SK-N-SH (cell line): ENCODE measurements at regions not wholly inside any gene's neighbourhood (a gene's known extent, or its start where the extent isn't known, plus 50 kb on each side); places are given as distances from the start of the nearest gene placed in this dataset.
"Not testable (repeated sequence)": the region's sequence is repeated elsewhere in the genome, so short reads cannot be mapped to it uniquely, and the experiment has no call there.

ENCODE experiments used
- CTCF ChIA-PET: fragments of 300-600, 350-600 bp; formaldehyde crosslinking; extraction: SDS; loops from one replicate; lab custom pipeline; 2021; lab: Yijun Ruan, JAX
- POLR2A ChIA-PET: fragments of 350-600 bp; sonication (Branson Sonifier 250); formaldehyde crosslinking; extraction: SDS; loops from one replicate; lab custom pipeline; 2020; ENCODE audit warnings: antibody characterized with exemption, inconsistent platforms; lab: Yijun Ruan, JAX
- DNase-seq: peaks from one replicate; pipeline ENCODE4 v3.0.0; 2012
- H2AFZ ChIP-seq: fragments of 200-600 bp; sonication (generic); 2 replicates; pipeline ENCODE4 v1.8.1; 2016; ENCODE audit warnings: antibody characterized with exemption, mild to moderate bottlenecking, low read depth
- H3F3A ChIP-seq: fragments of 200-600 bp; sonication (generic); replicated peaks from 2 replicates; pipeline ENCODE3; 2016; ENCODE audit warnings: antibody characterized with exemption, mild to moderate bottlenecking; ENCODE audit not compliant: insufficient read depth
- H3K27ac ChIP-seq, 2 experiments: fragments of 200-500 bp in 1 of 2; fragments of 200-600 bp in 1 of 2; sonication (Bioruptor generic) in 1 of 2; sonication (generic), shearing (Covaris generic) in 1 of 2; 2 replicates each; pipeline versions ENCODE4 v1.5.1 to v1.6.1; 2014 to 2016; ENCODE audit warnings: low read depth in 2 of 2, inconsistent platforms in 1 of 2, low read length in 1 of 2, mild to moderate bottlenecking in 1 of 2, mixed read lengths in 1 of 2
- H3K27me3 ChIP-seq: fragments of 200-600 bp; sonication (generic), shearing (Covaris generic); 2 replicates; pipeline ENCODE4 v1.6.1; 2016; ENCODE audit warnings: mixed run types; ENCODE audit not compliant: insufficient read depth
- H3K36me3 ChIP-seq, 2 experiments: fragments of 200-500 bp in 1 of 2; fragments of 200-600 bp in 1 of 2; sonication (Bioruptor generic) in 1 of 2; sonication (generic) in 1 of 2; replicated peaks in 1 of 2; 2 replicates each; pipeline versions ENCODE3 to v1.5.1; 2014 to 2016; ENCODE audit warnings: low read length in 1 of 2, mild to moderate bottlenecking in 1 of 2; ENCODE audit not compliant: insufficient read depth in 2 of 2, control insufficient read depth in 1 of 2
- H3K4me1 ChIP-seq, 2 experiments: fragments of 200-500 bp in 1 of 2; fragments of 200-600 bp in 1 of 2; sonication (Bioruptor generic) in 1 of 2; sonication (generic), shearing (Covaris generic) in 1 of 2; 2 replicates each; pipeline versions ENCODE4 v1.5.1 to v1.6.1; 2014 to 2016; ENCODE audit warnings: low read depth in 1 of 2, low read length in 1 of 2, mixed run types in 1 of 2; ENCODE audit not compliant: insufficient read depth in 2 of 2, control insufficient read depth in 1 of 2
- H3K4me2 ChIP-seq: fragments of 200-600 bp; sonication (generic), shearing (Covaris generic); 2 replicates; pipeline ENCODE4 v1.6.1; 2017; ENCODE audit warnings: mixed run types
- H3K4me3 ChIP-seq, 2 experiments: fragments of 200-500 bp in 1 of 2; fragments of 200-600 bp in 1 of 2; sonication (Bioruptor generic) in 1 of 2; sonication (generic), shearing (Covaris generic) in 1 of 2; 2 replicates each; pipeline versions ENCODE4 v1.5.1 to v1.8.1; 2014 to 2016; ENCODE audit warnings: low read depth in 2 of 2, inconsistent platforms in 1 of 2, low read length in 1 of 2, mild to moderate bottlenecking in 1 of 2, mixed read lengths in 1 of 2, moderate library complexity in 1 of 2
- H3K79me2 ChIP-seq: fragments of 200-600 bp; sonication (generic); 2 replicates; pipeline ENCODE4 v1.8.1; 2017; ENCODE audit warnings: mild to moderate bottlenecking; ENCODE audit not compliant: insufficient read depth
- H3K9ac ChIP-seq: fragments of 200-600 bp; sonication (generic); 2 replicates; pipeline ENCODE4 v1.6.1; 2017; ENCODE audit warnings: mixed run types
- H3K9me2 ChIP-seq: fragments of 200-600 bp; sonication (generic); 2 replicates; pipeline ENCODE4 v1.6.1; 2017; ENCODE audit warnings: mixed run types
- H3K9me3 ChIP-seq: fragments of 200-600 bp; sonication (generic); 2 replicates; pipeline ENCODE4 v1.6.1; 2017; ENCODE audit warnings: mixed run types, mild to moderate bottlenecking, moderate library complexity
- H4K20me1 ChIP-seq: fragments of 200-600 bp; sonication (generic); 2 replicates; pipeline ENCODE4 v1.6.1; 2017; ENCODE audit warnings: mild to moderate bottlenecking, mixed run types; ENCODE audit not compliant: insufficient read depth
- CHD2 ChIP-seq: fragments of 150-350 bp; IDR thresholded peaks from 2 replicates; pipeline ENCODE4 v1.6.1; 2018; ENCODE audit warnings: low read length; ENCODE audit not compliant: partially characterized antibody
- ELF1 ChIP-seq: IDR thresholded peaks from 2 replicates; pipeline ENCODE4 v1.4.0; 2012
- GATA2 ChIP-seq: sonication (generic); formaldehyde crosslinking; IDR thresholded peaks from 2 replicates; pipeline ENCODE4 v1.5.0; 2020; ENCODE audit warnings: mild to moderate bottlenecking, missing genetic modification reagents
- MXI1 ChIP-seq: IDR thresholded peaks from 2 replicates; pipeline ENCODE4 v1.6.1; 2012; ENCODE audit warnings: mild to moderate bottlenecking, low read depth, low read length, improper control_type of control experiment
- NFIC ChIP-seq: IDR thresholded peaks from 2 replicates; pipeline ENCODE4 v1.4.0; 2012; ENCODE audit warnings: borderline replicate concordance
- NRF1 ChIP-seq: IDR thresholded peaks from 2 replicates; pipeline ENCODE4 v1.6.1; 2012; ENCODE audit warnings: low read depth, mild to moderate bottlenecking, low read length
- PBX3 ChIP-seq: IDR thresholded peaks from 2 replicates; pipeline ENCODE4; 2012
- RAD21 ChIP-seq: IDR thresholded peaks from 2 replicates; pipeline ENCODE4 v1.6.1; 2012; ENCODE audit warnings: mild to moderate bottlenecking, low read length
- RFX5 ChIP-seq: IDR thresholded peaks from 2 replicates; pipeline ENCODE4 v1.6.1; 2012; ENCODE audit warnings: mild to moderate bottlenecking, improper control_type of control experiment, low read length
- SMC3 ChIP-seq: IDR thresholded peaks from 2 replicates; pipeline ENCODE4 v1.6.1; 2012; ENCODE audit warnings: low read depth, low read length, improper control_type of control experiment
- TEAD4 ChIP-seq: IDR thresholded peaks from 2 replicates; pipeline ENCODE4 v1.4.0; 2012; ENCODE audit warnings: mild to moderate bottlenecking, borderline replicate concordance; ENCODE audit not compliant: insufficient read depth
- YY1 ChIP-seq: IDR thresholded peaks from 2 replicates; pipeline ENCODE4 v1.4.0; 2012; ENCODE audit warnings: low read depth, mild to moderate bottlenecking
- WGBS: methylation state at CpG from one replicate; pipeline ENCODE4 v1.1.6; 2017; ENCODE audit warnings: low lambda C conversion rate; 5-methylcytosine and 5-hydroxymethylcytosine counted together
- TF ChIP-seq, protein P1 (sequence below): fragments of 150-350 bp; IDR thresholded peaks from 2 replicates; pipeline ENCODE4 v1.6.1; 2017; ENCODE audit warnings: antibody characterized with exemption, low read length, low read depth, borderline replicate concordance
- TF ChIP-seq, protein P2 (sequence below): fragments of 150-350 bp; IDR thresholded peaks from 2 replicates; pipeline ENCODE4 v1.6.1; 2016; ENCODE audit warnings: mild to moderate bottlenecking, low read depth, low read length

DNA sequence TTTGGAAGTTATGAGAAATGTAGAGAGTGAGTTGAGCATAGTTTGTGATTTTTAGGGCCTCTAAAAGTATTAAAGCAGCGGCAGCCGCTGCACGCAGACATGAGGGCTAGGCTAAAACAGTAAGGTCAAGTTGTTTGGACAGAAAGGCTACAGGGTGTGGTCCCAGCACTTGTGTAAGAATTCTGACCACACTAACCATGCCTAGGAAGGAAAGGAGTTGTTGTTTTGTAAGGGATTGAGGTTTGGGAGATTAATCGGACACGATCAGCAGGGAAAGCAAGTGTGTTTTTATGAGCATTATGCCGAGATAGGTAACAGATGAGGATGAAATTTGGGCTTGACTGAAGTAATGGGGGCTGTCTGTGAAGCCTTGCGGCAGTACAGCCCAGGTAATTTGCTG lies 117.9 kb downstream of the ADAMTS15 start:
- H3K4me3 ChIP-seq, DNase-seq, H2AFZ ChIP-seq, H3F3A ChIP-seq, H3K27ac ChIP-seq, H3K36me3 ChIP-seq, H3K9me3 ChIP-seq, H3K4me2 ChIP-seq, POLR2A ChIA-PET, H3K9me2 ChIP-seq, CTCF ChIA-PET, H3K79me2 ChIP-seq, H4K20me1 ChIP-seq, H3K27me3 ChIP-seq, H3K9ac ChIP-seq, H3K4me1 ChIP-seq: not testable (repeated sequence)
- WGBS = 83% methylated on average over 7 of the region's 7 CpGs

DNA sequence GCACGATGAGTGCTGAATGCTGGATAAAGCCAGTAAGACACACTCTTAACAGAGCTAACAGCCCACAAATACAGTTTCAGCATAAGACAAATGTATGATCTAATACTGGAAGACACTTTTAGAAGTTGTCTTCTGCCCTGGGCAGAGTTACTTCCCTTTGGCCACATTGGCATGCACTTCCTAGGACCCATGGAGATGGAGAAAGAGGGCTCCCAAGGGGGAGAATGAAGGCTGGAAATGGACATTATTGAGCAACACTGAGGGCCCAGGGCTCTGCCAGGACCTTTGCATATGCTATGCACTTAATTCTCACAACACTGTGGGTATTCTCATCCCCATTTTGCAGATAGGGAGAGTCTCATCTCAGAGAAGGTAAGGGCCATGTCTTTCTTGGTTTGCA lies 123.1 kb downstream of the ADAMTS15 start:
- no peaks in the 10 kb centered on the region for H3K9me2 ChIP-seq
- H3K9me3 ChIP-seq = no peaks in the 10 kb centered on the region
- 92% methylated on average over 1 of the region's 1 CpG for WGBS
- no peak overlapping the region for H2AFZ ChIP-seq
- CTCF ChIA-PET = interaction anchor here (1.5 kb wide), 1 partner anchor 291 kb away, joined by 3 read pairs; no protein-coding TSS in a partner anchor
- H3F3A ChIP-seq = no peaks in the 10 kb centered on the region
- POLR2A ChIA-PET = no interaction called here
- no peaks in the 10 kb centered on the region for H3K4me1 ChIP-seq
- no peak overlapping the region for H3K27ac ChIP-seq
- H3K4me2 ChIP-seq = no peak overlapping the region
- no peaks in the 10 kb centered on the region for H3K79me2 ChIP-seq
- no peaks in the 10 kb centered on the region for H3K27me3 ChIP-seq
- DNase-seq = no peak
- H4K20me1 ChIP-seq = no peaks in the 10 kb centered on the region
- TF ChIP-seq PBX3 = no peak
- TF ChIP-seq MXI1 = no peak
- TF ChIP-seq, protein P1, sequence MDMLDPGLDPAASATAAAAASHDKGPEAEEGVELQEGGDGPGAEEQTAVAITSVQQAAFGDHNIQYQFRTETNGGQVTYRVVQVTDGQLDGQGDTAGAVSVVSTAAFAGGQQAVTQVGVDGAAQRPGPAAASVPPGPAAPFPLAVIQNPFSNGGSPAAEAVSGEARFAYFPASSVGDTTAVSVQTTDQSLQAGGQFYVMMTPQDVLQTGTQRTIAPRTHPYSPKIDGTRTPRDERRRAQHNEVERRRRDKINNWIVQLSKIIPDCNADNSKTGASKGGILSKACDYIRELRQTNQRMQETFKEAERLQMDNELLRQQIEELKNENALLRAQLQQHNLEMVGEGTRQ = no peak
- no peak overlapping the region for H3K9ac ChIP-seq
- no peaks in the 10 kb centered on the region for H3K36me3 ChIP-seq
- H3K4me3 ChIP-seq = no peak overlapping the region

GRCh38 chr11:130571947-130572584 lies 123.6 kb downstream of the ADAMTS15 start:
- Histone ChIP-seq H3K27ac (no peak overlapping the region), H3K4me2 (no peak overlapping the region), H3F3A (no peaks in the 10 kb centered on the region), H3K9me2 (no peaks in the 10 kb centered on the region), H3K9me3 (no peaks in the 10 kb centered on the region), H2AFZ (no peak overlapping the region), H3K79me2 (no peaks in the 10 kb centered on the region), H4K20me1 (no peaks in the 10 kb centered on the region), H3K36me3 (no peaks in the 10 kb centered on the region), H3K27me3 (no peaks in the 10 kb centered on the region), H3K9ac (no peak overlapping the region), H3K4me3 (no peak overlapping the region), H3K4me1 (no peaks in the 10 kb centered on the region)
- TF ChIP-seq NRF1 (no peak), YY1 (no peak), CHD2 (no peak), RAD21 (no peak), SMC3 (no peak), ELF1 (no peak), RFX5 (no peak), TEAD4 (no peak), NFIC (no peak), GATA2 (CRISPR knock-in tag) (no peak)
- TF ChIP-seq, protein P2, sequence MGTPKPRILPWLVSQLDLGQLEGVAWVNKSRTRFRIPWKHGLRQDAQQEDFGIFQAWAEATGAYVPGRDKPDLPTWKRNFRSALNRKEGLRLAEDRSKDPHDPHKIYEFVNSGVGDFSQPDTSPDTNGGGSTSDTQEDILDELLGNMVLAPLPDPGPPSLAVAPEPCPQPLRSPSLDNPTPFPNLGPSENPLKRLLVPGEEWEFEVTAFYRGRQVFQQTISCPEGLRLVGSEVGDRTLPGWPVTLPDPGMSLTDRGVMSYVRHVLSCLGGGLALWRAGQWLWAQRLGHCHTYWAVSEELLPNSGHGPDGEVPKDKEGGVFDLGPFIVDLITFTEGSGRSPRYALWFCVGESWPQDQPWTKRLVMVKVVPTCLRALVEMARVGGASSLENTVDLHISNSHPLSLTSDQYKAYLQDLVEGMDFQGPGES = no peak
- DNase-seq = no peak
- CTCF ChIA-PET = interaction anchor here (1.5 kb wide), 1 partner anchor 290 kb away, joined by 3 read pairs; no protein-coding TSS in a partner anchor
- POLR2A ChIA-PET = no interaction called here
- WGBS = 79% methylated on average over 5 of the region's 10 CpGs
